ENCODE measurements at regions not wholly inside any gene's neighbourhood (a gene's known extent, or its start where the extent isn't known, plus 50 kb on each side); places are given as distances from the start of the nearest gene placed in this dataset.

GRCh38 chr6:166766769-166767168, 139.7 kb upstream of the RPS6KA2 start:
- TF ChIP-seq REST (IDR thresholded peaks at IDR 0.05; ENCODE audit: insufficient read depth in 1 of 2, low read depth in 2 of 2, low read length in 2 of 2) (no peak), POLR2AphosphoS5 (IDR thresholded peaks at IDR 0.05; ENCODE audit: low read depth, low read length) (no peak), TAF1 (IDR thresholded peaks at IDR 0.05; ENCODE audit: borderline replicate concordance, insufficient read depth, low read length) (no peak)

All from PFSK-1 (cell line).